B cell (primary cell): ENCODE measurements at regions not wholly inside any gene's neighbourhood (a gene's known extent, or its start where the extent isn't known, plus 50 kb on each side); places are given as distances from the start of the nearest gene placed in this dataset.

ENCODE experiments used
- ATAC-seq: fragments of 200-7000 bp; cut with Tn5 transposase; one replicate; pipeline ENCODE4 v1.10.0; 2021; ENCODE audit warnings: low read depth, mild to moderate bottlenecking, moderate number of reproducible peaks, moderate library complexity
- CTCF ChIA-PET: fragments of 350-600 bp; sonication (Branson Sonifier 250); formaldehyde crosslinking; loops from one replicate; lab custom pipeline; 2021; ENCODE audit warnings: antibody characterized with exemption, inconsistent platforms; lab: Charles Lee
- POLR2A ChIA-PET: fragments of 350-600 bp; sonication (Branson Sonifier 250); formaldehyde crosslinking; loops from one replicate; lab custom pipeline; 2021; ENCODE audit warnings: antibody characterized with exemption; lab: Charles Lee
- DNase-seq: peaks from one replicate; pipeline ENCODE4 v3.0.0; 2013
- H2AFZ ChIP-seq: 2 replicates; pipeline ENCODE4 v1.6.1; 2012; ENCODE audit warnings: mild to moderate bottlenecking, low read depth, low read length; ENCODE audit not compliant: insufficient read depth, poor library complexity, severe bottlenecking
- H3K27ac ChIP-seq, 2 donors: 1 replicate in 1 of 2; 2 replicates in 1 of 2; pipeline ENCODE4 v1.5.1; 2012 to 2013; ENCODE audit warnings: low read length in 2 of 2, mild to moderate bottlenecking in 2 of 2, moderate library complexity in 1 of 2
- H3K27me3 ChIP-seq, 4 experiments: fragments of 200-600 bp in 1 of 4; sonication (generic) in 1 of 4; replicated peaks in 1 of 4; 1 replicate in 2 of 4; 2 replicates in 2 of 4; pipeline versions ENCODE4 v1.6.1 to v1.7.0; 2013 to 2016; ENCODE audit warnings: low read length in 3 of 4, mild to moderate bottlenecking in 2 of 4, mixed read lengths in 1 of 4, moderate library complexity in 1 of 4; ENCODE audit not compliant: insufficient read depth in 4 of 4, control insufficient read depth in 3 of 4; ENCODE audit errors: control extremely low read depth in 1 of 4
- H3K36me3 ChIP-seq, 2 experiments: replicated peaks in 1 of 2; 1 replicate in 1 of 2; 2 replicates in 1 of 2; pipeline versions ENCODE4 v1.6.1 to v1.7.1; 2013; ENCODE audit warnings: low read length in 1 of 2; ENCODE audit not compliant: insufficient read depth in 2 of 2, control insufficient read depth in 1 of 2; ENCODE audit errors: control extremely low read depth in 1 of 2, extremely low read depth in 1 of 2
- H3K4me1 ChIP-seq, 2 donors: fragments of 200-600 bp in 1 of 2; sonication (generic) in 1 of 2; 1 replicate in 1 of 2; 2 replicates in 1 of 2; pipeline versions ENCODE4 v1.5.1 to v1.6.1; 2013 to 2017; ENCODE audit warnings: low read length in 2 of 2; ENCODE audit not compliant: control insufficient read depth in 2 of 2, insufficient read depth in 2 of 2
- H3K4me2 ChIP-seq: replicated peaks from 2 replicates; pipeline ENCODE3; 2012; ENCODE audit warnings: mild to moderate bottlenecking, low read depth, low read length; ENCODE audit not compliant: poor library complexity, severe bottlenecking
- H3K4me3 ChIP-seq, 5 experiments: fragments of 200-600 bp in 1 of 5; sonication (generic) in 1 of 5; 1 replicate in 3 of 5; 2 replicates in 2 of 5; pipeline versions ENCODE4 v1.5.1 to v1.7.0; 2011 to 2016; ENCODE audit warnings: low read length in 4 of 5, mild to moderate bottlenecking in 4 of 5, low read depth in 2 of 5, control low read depth in 1 of 5, moderate library complexity in 1 of 5; ENCODE audit not compliant: insufficient read depth in 1 of 5; ENCODE audit errors: control extremely low read depth in 1 of 5, extremely low read depth in 1 of 5
- H3K79me2 ChIP-seq: fragments of 200-600 bp; sonication (generic); one replicate; pipeline ENCODE4 v1.6.0; 2016; ENCODE audit warnings: low read length; ENCODE audit not compliant: control insufficient read depth, insufficient read depth
- H3K9ac ChIP-seq: fragments of 200-600 bp; sonication (generic); 2 replicates; pipeline ENCODE4 v1.6.1; 2017; ENCODE audit warnings: mild to moderate bottlenecking, low read length, moderate library complexity
- H3K9me3 ChIP-seq, 3 donors: one replicate each; pipeline versions ENCODE4 v1.6.1 to v1.7.1; 2013; ENCODE audit warnings: low read length in 2 of 3; ENCODE audit not compliant: control insufficient read depth in 2 of 3, insufficient read depth in 1 of 3; ENCODE audit errors: control extremely low read depth in 1 of 3
- H4K20me1 ChIP-seq: 2 replicates; pipeline ENCODE4 v1.6.0; 2012; ENCODE audit warnings: mild to moderate bottlenecking, low read length; ENCODE audit not compliant: insufficient read depth, control insufficient read depth, poor library complexity, severe bottlenecking
- H3K27ac Mint-ChIP-seq: one replicate; pipeline ENCODE4 v1.8.0; 2021; ENCODE audit warnings: mixed read lengths
- H3K27me3 Mint-ChIP-seq: one replicate; pipeline ENCODE4 v1.8.0; 2021; ENCODE audit warnings: mixed read lengths
- H3K4me1 Mint-ChIP-seq: one replicate; pipeline ENCODE4 v1.8.0; 2021; ENCODE audit warnings: mixed read lengths
- H3K4me3 Mint-ChIP-seq: one replicate; pipeline ENCODE4 v1.8.0; 2021; ENCODE audit warnings: mixed read lengths
- H3K9me3 Mint-ChIP-seq: one replicate; pipeline ENCODE4 v1.8.0; 2022; ENCODE audit warnings: mixed read lengths; ENCODE audit not compliant: insufficient read depth
- CTCF ChIP-seq: fragments of 200-600 bp; IDR thresholded peaks from one replicate; pipeline ENCODE4 v1.8.0; 2022; ENCODE audit warnings: antibody characterized with exemption, mild to moderate bottlenecking
- EZH2 ChIP-seq: IDR thresholded peaks from 2 replicates; pipeline ENCODE4 v1.6.1; 2012; ENCODE audit warnings: borderline replicate concordance, low read depth, mild to moderate bottlenecking, moderate library complexity, low read length; ENCODE audit not compliant: insufficient read depth, poor library complexity, severe bottlenecking
- WGBS: methylation state at CpG from one replicate; pipeline ENCODE4 v1.1.5; 2013; ENCODE audit warnings: missing lambda C conversion rate; ENCODE audit not compliant: insufficient coverage; 5-methylcytosine and 5-hydroxymethylcytosine counted together
- intact Hi-C: fragments of 100-400 bp; cut with micrococcal nuclease; formaldehyde crosslinking; loops from one replicate; pipeline ENCODE4 v1.10.0; 2022

DNA sequence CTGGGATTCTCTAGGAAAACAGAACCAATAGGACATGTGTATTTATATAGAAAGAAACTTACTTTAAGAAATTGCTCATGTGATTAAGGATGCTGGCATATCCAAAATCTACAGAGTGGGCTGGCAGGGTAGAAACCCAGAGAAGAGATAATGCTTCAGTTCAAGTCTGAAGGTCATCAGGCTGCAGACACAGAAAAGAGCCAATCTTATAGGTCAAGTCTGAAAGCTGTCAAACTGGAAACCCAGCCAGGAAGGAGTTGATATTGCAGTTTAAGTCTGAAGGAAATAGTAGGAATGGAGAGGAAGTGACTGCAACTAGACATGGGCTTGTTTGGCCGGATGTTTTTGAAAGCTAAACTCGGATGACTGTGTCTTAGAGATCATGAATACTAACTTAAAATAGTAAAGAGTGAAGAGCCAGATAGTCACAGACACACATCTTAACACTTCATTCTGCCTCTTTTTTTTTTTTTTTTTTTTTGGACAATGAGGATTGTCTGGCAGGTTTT lies 125.3 kb upstream of the GPC6 start:
- Histone ChIP-seq H3K27me3 (no peaks in the 10 kb centered on the region), H3K9ac (no peak overlapping the region), H3K79me2 (no peaks in the 10 kb centered on the region), H3K4me1 (no peaks in the 10 kb centered on the region), H2AFZ (no peak overlapping the region), H4K20me1 (no peaks in the 10 kb centered on the region), H3K27ac (no peak overlapping the region), H3K36me3 (no peaks in the 10 kb centered on the region), H3K9me3 (peaks cover 0 to 2% (median under 1%) of the 10 kb centered on the region in 3 donors), H3K4me2 (no peak overlapping the region), H3K4me3 (no peak overlapping the region)
- Mint-ChIP-seq H3K9me3 (no peaks in the 10 kb centered on the region), H3K4me3 (no peak overlapping the region), H3K4me1 (no peaks in the 10 kb centered on the region), H3K27me3 (no peaks in the 10 kb centered on the region), H3K27ac (no peak overlapping the region)
- WGBS, result no CpG with 5 or more reads among the region's 2 CpGs
- no peak for DNase-seq
- intact Hi-C loops, result no loop called here
- POLR2A ChIA-PET, result no interaction called here
- ATAC-seq, result no peak
- TF ChIP-seq CTCF, result no peak
- no peak for TF ChIP-seq EZH2
- CTCF ChIA-PET, result no interaction called here

- Histone ChIP-seq H3K79me2 (no peaks in the 10 kb centered on the region), H3K27me3 (no peaks in the 10 kb centered on the region), H3K4me3 (no peak overlapping the region), H2AFZ (no peak overlapping the region), H4K20me1 (no peaks in the 10 kb centered on the region), H3K4me1 (no peaks in the 10 kb centered on the region), H3K36me3 (no peaks in the 10 kb centered on the region), H3K9ac (no peak overlapping the region), H3K9me3 (peaks cover 0 to 1% (median 0%) of the 10 kb centered on the region in 3 donors), H3K4me2 (no peak overlapping the region), H3K27ac (no peak overlapping the region)
- no peaks in the 10 kb centered on the region for H3K27me3 Mint-ChIP-seq
- ChIA-PET CTCF (no interaction called here), POLR2A (no interaction called here)
- no peak overlapping the region for H3K4me3 Mint-ChIP-seq
- WGBS, result 91% methylated on average over 3 of the region's 6 CpGs
- intact Hi-C loops, result no loop called here
- DNase-seq (no peak), ATAC-seq (no peak)
- no peak overlapping the region for H3K27ac Mint-ChIP-seq
- TF ChIP-seq EZH2, result no peak
- no peaks in the 10 kb centered on the region for H3K9me3 Mint-ChIP-seq
- no peaks in the 10 kb centered on the region for H3K4me1 Mint-ChIP-seq
Measured at GRCh38 chr13:93104270-93104669, 122.3 kb upstream of the GPC6 start.
